HG02763 (cell line): ENCODE measurements at regions not wholly inside any gene's neighbourhood (a gene's known extent, or its start where the extent isn't known, plus 50 kb on each side); places are given as distances from the start of the nearest gene placed in this dataset.

Experiments
- ATAC-seq: cut with Tn5 transposase; IDR thresholded peaks from one replicate; pipeline ENCODE4 v1.9.1; 2021; ENCODE audit warnings: mild to moderate bottlenecking, moderate library complexity; ENCODE audit not compliant: unreplicated experiment

GRCh38 chr14:29102996-29103395 lies 336.4 kb downstream of the FOXG1 start:
- ATAC-seq = no peak

- ATAC-seq = no peak
Measured at GRCh38 chr14:29108908-29109307, 342.3 kb downstream of the FOXG1 start.

- no peak for ATAC-seq
Measured at GRCh38 chr14:29109589-29109988, 343.0 kb downstream of the FOXG1 start.

- no peak for ATAC-seq
Measured at GRCh38 chr14:29111554-29111953, 345.0 kb downstream of the FOXG1 start.

GRCh38 chr14:29123017-29123416 lies 356.4 kb downstream of the FOXG1 start:
- ATAC-seq = no peak

GRCh38 chr14:29126361-29126760 lies 359.8 kb downstream of the FOXG1 start:
- no peak for ATAC-seq

- ATAC-seq = no peak
Measured at GRCh38 chr14:29126865-29127264, 360.3 kb downstream of the FOXG1 start.

- no peak for ATAC-seq
Measured at GRCh38 chr14:29140016-29140415, 373.4 kb downstream of the FOXG1 start.

- no peak for ATAC-seq
Measured at GRCh38 chr14:29144621-29145020, 378.0 kb downstream of the FOXG1 start.

- no peak for ATAC-seq
Measured at GRCh38 chr14:29148221-29148620, 381.6 kb downstream of the FOXG1 start.

GRCh38 chr14:29149798-29150197 lies 383.2 kb downstream of the FOXG1 start:
- ATAC-seq = no peak

- no peak for ATAC-seq
Measured at GRCh38 chr14:29150659-29151058, 384.1 kb downstream of the FOXG1 start.

- no peak for ATAC-seq
Measured at GRCh38 chr14:29156096-29156495, 389.5 kb downstream of the FOXG1 start.

- ATAC-seq = no peak
Measured at GRCh38 chr14:29161593-29161992, 395.0 kb downstream of the FOXG1 start.

GRCh38 chr14:29163109-29163508 lies 396.5 kb downstream of the FOXG1 start:
- no peak for ATAC-seq

GRCh38 chr14:29165431-29165830 lies 398.8 kb downstream of the FOXG1 start:
- ATAC-seq = no peak

- ATAC-seq = no peak
Measured at GRCh38 chr14:29166507-29166906, 399.9 kb downstream of the FOXG1 start.

GRCh38 chr14:29168149-29168548 lies 401.6 kb downstream of the FOXG1 start:
- no peak for ATAC-seq

- ATAC-seq = no peak
Measured at GRCh38 chr14:29169408-29169807, 402.8 kb downstream of the FOXG1 start.

- no peak for ATAC-seq
Measured at GRCh38 chr14:29175706-29176105, 409.1 kb downstream of the FOXG1 start.

- no peak for ATAC-seq
Measured at GRCh38 chr14:29176876-29177275, 410.3 kb downstream of the FOXG1 start.

GRCh38 chr14:29178971-29179370 lies 412.4 kb downstream of the FOXG1 start:
- no peak for ATAC-seq

GRCh38 chr14:29191092-29191491 lies 424.5 kb downstream of the FOXG1 start:
- no peak for ATAC-seq

- no peak for ATAC-seq
Measured at GRCh38 chr14:29197557-29197956, 431.0 kb downstream of the FOXG1 start.
